ENCODE measurements at regions not wholly inside any gene's neighbourhood (a gene's known extent, or its start where the extent isn't known, plus 50 kb on each side); places are given as distances from the start of the nearest gene placed in this dataset.

DNA sequence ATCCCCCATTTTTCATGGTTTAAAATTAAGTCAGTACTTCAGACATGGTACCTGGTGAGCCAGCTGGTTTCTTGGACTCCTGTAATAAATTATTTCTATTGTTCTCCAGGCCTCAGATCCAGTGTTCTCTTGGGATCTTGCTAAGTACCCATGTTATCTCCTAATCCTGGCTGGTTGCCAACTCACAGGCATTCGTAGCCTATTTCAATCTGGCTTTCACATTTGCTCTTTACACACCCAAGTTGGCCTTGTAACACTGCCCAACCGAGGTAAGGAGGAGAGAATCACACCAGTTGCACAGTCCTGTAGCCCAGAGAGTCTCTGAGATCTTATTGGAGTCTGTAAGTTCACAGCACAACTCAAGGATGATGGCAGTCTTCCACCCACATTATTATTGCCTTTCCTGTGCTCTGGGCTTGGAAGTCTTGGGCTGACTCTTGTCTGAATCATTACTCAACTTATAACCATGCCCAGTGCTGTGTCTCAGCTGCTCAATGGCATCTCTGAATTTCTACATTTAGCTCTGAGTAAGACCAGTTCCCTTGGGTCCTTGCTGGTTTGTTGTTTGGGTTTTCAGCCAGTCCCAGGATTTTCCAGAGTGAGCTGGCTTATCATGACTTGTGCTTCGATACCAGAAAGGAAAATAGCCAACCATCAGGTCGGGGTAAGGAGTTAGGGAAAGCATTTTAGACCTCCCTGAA, 76.6 kb upstream of the KLF12 start:
- Histone ChIP-seq H3K27ac (no peak overlapping the region), H3K27me3 (ENCODE audit: insufficient read depth, low read depth, severe bottlenecking) (no peaks in the 10 kb centered on the region), H3K9me3 (ENCODE audit: severe bottlenecking) (no peaks in the 10 kb centered on the region), H3K36me3 (no peaks in the 10 kb centered on the region), H3K4me3 (ENCODE audit: low read depth, low read length) (no peak overlapping the region)
- TF ChIP-seq, protein P1, sequence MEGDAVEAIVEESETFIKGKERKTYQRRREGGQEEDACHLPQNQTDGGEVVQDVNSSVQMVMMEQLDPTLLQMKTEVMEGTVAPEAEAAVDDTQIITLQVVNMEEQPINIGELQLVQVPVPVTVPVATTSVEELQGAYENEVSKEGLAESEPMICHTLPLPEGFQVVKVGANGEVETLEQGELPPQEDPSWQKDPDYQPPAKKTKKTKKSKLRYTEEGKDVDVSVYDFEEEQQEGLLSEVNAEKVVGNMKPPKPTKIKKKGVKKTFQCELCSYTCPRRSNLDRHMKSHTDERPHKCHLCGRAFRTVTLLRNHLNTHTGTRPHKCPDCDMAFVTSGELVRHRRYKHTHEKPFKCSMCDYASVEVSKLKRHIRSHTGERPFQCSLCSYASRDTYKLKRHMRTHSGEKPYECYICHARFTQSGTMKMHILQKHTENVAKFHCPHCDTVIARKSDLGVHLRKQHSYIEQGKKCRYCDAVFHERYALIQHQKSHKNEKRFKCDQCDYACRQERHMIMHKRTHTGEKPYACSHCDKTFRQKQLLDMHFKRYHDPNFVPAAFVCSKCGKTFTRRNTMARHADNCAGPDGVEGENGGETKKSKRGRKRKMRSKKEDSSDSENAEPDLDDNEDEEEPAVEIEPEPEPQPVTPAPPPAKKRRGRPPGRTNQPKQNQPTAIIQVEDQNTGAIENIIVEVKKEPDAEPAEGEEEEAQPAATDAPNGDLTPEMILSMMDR (IDR thresholded peaks at IDR 0.05; ENCODE audit: low read depth, low read length) = no peak
- peak; percentile 11 for DNase-seq

DNA sequence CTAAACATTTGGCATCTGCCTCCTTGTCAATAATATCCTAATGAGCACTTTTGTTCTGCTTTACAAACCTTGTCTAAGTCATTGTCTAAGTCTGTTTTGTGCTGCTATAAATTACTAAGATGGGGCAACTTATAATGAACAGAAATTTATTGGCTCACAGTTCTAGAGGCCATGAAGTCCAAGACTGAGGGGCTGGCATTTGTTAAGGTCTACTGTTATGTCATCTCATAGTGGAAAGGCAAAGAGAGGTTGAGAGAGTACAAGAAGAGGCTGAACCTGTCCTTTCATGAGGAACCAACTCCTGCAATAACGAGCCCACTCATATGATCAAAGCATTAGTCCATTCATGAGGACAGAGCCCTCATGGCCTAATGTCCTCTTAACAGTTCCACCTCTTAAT, 72.7 kb upstream of the KLF12 start:
- DNase-seq = no peak
- no peaks in the 10 kb centered on the region for H3K27me3 ChIP-seq (ENCODE audit: insufficient read depth, low read depth, severe bottlenecking)
- no peaks in the 10 kb centered on the region for H3K9me3 ChIP-seq (ENCODE audit: severe bottlenecking)
- H3K27ac ChIP-seq = no peak overlapping the region
- TF ChIP-seq, protein P1 (IDR thresholded peaks at IDR 0.05; ENCODE audit: low read depth, low read length) = no peak
- H3K4me3 ChIP-seq (ENCODE audit: low read depth, low read length) = no peak overlapping the region
- H3K36me3 ChIP-seq = no peaks in the 10 kb centered on the region

DNA sequence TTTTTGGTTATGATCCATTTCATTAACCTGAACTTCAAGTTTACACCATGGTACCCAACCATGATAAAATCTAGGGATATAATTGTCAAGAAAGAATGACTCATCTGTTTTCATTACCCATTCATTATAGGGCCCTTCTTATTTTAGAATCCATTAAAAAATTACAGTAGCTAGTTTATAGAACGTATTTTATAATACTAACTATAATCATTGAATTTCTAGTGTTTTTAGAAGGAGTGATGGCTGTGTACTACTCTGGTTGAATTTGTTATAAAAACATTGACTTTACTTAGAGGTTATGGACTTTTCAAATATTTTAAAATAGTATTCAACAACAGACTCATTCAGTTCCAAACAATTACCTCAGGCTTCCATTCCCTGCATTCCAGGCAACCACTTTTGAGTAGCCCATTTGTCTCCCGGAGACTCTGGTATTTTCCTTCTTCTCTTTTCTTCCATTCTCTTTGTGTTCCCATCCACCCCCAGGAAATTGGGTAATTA, 71.9 kb upstream of the KLF12 start:
- TF ChIP-seq, protein P1 (IDR thresholded peaks at IDR 0.05; ENCODE audit: low read depth, low read length) = no peak
- Histone ChIP-seq H3K9me3 (ENCODE audit: severe bottlenecking) (no peaks in the 10 kb centered on the region), H3K27me3 (ENCODE audit: insufficient read depth, low read depth, severe bottlenecking) (no peaks in the 10 kb centered on the region), H3K27ac (no peak overlapping the region), H3K4me3 (ENCODE audit: low read depth, low read length) (no peak overlapping the region), H3K36me3 (no peaks in the 10 kb centered on the region)
- no peak for DNase-seq

DNA sequence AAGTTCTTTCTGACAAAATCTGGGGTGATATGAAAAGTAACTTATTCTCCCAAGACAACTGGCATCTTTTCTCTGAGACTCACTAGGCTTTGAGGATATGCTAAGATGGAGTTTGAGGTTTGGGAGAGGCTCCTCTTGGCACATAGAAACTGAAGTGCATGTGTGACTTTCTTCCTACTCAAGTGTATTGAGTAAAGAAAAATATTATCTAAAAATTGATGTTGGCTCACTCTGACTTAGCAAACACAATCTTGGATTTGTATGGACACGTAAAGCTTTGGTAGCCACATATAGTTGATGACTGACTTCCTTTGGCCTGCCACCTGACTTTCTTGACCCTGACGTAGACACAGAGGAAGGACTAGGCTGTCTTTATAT, 71.1 kb upstream of the KLF12 start:
- H3K4me3 ChIP-seq (ENCODE audit: low read depth, low read length) = no peak overlapping the region
- H3K27ac ChIP-seq = no peak overlapping the region
- no peaks in the 10 kb centered on the region for H3K36me3 ChIP-seq
- no peaks in the 10 kb centered on the region for H3K9me3 ChIP-seq (ENCODE audit: severe bottlenecking)
- TF ChIP-seq, protein P1 (IDR thresholded peaks at IDR 0.05; ENCODE audit: low read depth, low read length) = no peak
- no peak for DNase-seq
- no peaks in the 10 kb centered on the region for H3K27me3 ChIP-seq (ENCODE audit: insufficient read depth, low read depth, severe bottlenecking)

- H3K27me3 ChIP-seq (ENCODE audit: insufficient read depth, low read depth, severe bottlenecking) = no peaks in the 10 kb centered on the region
- H3K4me3 ChIP-seq (ENCODE audit: low read depth, low read length) = no peak overlapping the region
- TF ChIP-seq, protein P1 (IDR thresholded peaks at IDR 0.05; ENCODE audit: low read depth, low read length) = no peak
- no peaks in the 10 kb centered on the region for H3K36me3 ChIP-seq
- no peak for DNase-seq
- no peaks in the 10 kb centered on the region for H3K9me3 ChIP-seq (ENCODE audit: severe bottlenecking)
- no peak overlapping the region for H3K27ac ChIP-seq
These were observed 70.6 kb upstream of the KLF12 start for GRCh38 chr13:74204602-74205312.

Data from WERI-Rb-1 (cell line).